HG03066 (cell line): ENCODE measurements at regions not wholly inside any gene's neighbourhood (a gene's known extent, or its start where the extent isn't known, plus 50 kb on each side); places are given as distances from the start of the nearest gene placed in this dataset.
"Not testable (repeated sequence)": the region's sequence is repeated elsewhere in the genome, so short reads cannot be mapped to it uniquely, and the experiment has no call there.

Experiments used
- ATAC-seq: cut with Tn5 transposase; IDR thresholded peaks from one replicate; pipeline ENCODE4 v1.9.1; 2021; ENCODE audit warnings: low read depth; ENCODE audit not compliant: unreplicated experiment

- no peak for ATAC-seq
Measured at GRCh38 chr6:155684416-155685196, 229.0 kb upstream of the NOX3 start.

- no peak for ATAC-seq
Measured at GRCh38 chr6:155678361-155678760, 222.7 kb upstream of the NOX3 start.

- no peak for ATAC-seq
Measured at GRCh38 chr6:155676346-155676745, 220.7 kb upstream of the NOX3 start.

GRCh38 chr6:155670655-155671054 lies 215.0 kb upstream of the NOX3 start:
- no peak for ATAC-seq

GRCh38 chr6:155660251-155660977 lies 204.8 kb upstream of the NOX3 start:
- no peak for ATAC-seq

- ATAC-seq: no peak
Measured at GRCh38 chr6:155656024-155656423, 200.4 kb upstream of the NOX3 start.

- no peak for ATAC-seq
Measured at GRCh38 chr6:155654474-155654873, 198.8 kb upstream of the NOX3 start.

- no peak for ATAC-seq
Measured at GRCh38 chr6:155648301-155648700, 192.7 kb upstream of the NOX3 start.

- ATAC-seq: no peak
Measured at GRCh38 chr6:155647354-155647753, 191.7 kb upstream of the NOX3 start.

- no peak for ATAC-seq
Measured at GRCh38 chr6:155646443-155646842, 190.8 kb upstream of the NOX3 start.

- ATAC-seq: no peak
Measured at GRCh38 chr6:155645325-155645724, 189.7 kb upstream of the NOX3 start.

- no peak for ATAC-seq
Measured at GRCh38 chr6:155641603-155642002, 186.0 kb upstream of the NOX3 start.

GRCh38 chr6:155638200-155638599 lies 182.6 kb upstream of the NOX3 start:
- no peak for ATAC-seq

- ATAC-seq: no peak
Measured at GRCh38 chr6:155635416-155635815, 179.8 kb upstream of the NOX3 start.

GRCh38 chr6:155630085-155630484 lies 174.4 kb upstream of the NOX3 start:
- no peak for ATAC-seq

GRCh38 chr6:155629652-155630051 lies 174.0 kb upstream of the NOX3 start:
- no peak for ATAC-seq

- peak; percentile 65 for ATAC-seq
Measured at GRCh38 chr6:155628306-155628705, 172.7 kb upstream of the NOX3 start.

GRCh38 chr6:155627722-155628212 lies 172.1 kb upstream of the NOX3 start:
- ATAC-seq: not testable (repeated sequence)

GRCh38 chr6:155623450-155624178 lies 168.0 kb upstream of the NOX3 start:
- ATAC-seq: no peak

- no peak for ATAC-seq
Measured at GRCh38 chr6:155614606-155615005, 159.0 kb upstream of the NOX3 start.

- no peak for ATAC-seq
Measured at GRCh38 chr6:155611742-155612141, 156.1 kb upstream of the NOX3 start.
